Hepatocyte (in vitro differentiated cells): ENCODE measurements at regions not wholly inside any gene's neighbourhood (a gene's known extent, or its start where the extent isn't known, plus 50 kb on each side); places are given as distances from the start of the nearest gene placed in this dataset.

ENCODE experiments used
- CTCF ChIP-seq: fragments of 200-600 bp; sonication (generic); IDR thresholded peaks from 2 replicates; pipeline ENCODE4 v1.5.1; 2016; ENCODE audit warnings: antibody characterized with exemption, mild to moderate bottlenecking; ENCODE audit not compliant: poor library complexity
- EZH2 ChIP-seq: fragments of 200-600 bp; sonication (generic); IDR thresholded peaks from 2 replicates; pipeline ENCODE4 v1.6.1; 2016; ENCODE audit warnings: antibody characterized with exemption, mild to moderate bottlenecking, borderline replicate concordance

- TF ChIP-seq CTCF (no peak), EZH2 (no peak)
These were observed 229.7 kb upstream of the IRF2BP2 start for GRCh38 chr1:234839663-234840062.
